Type B pancreatic cell (in vitro differentiated cells): ENCODE measurements at regions not wholly inside any gene's neighbourhood (a gene's known extent, or its start where the extent isn't known, plus 50 kb on each side); places are given as distances from the start of the nearest gene placed in this dataset.

Experiments
- DNase-seq: peaks from one replicate; pipeline ENCODE4 v3.0.0; 2021; ENCODE audit warnings: mixed read lengths; ENCODE audit not compliant: unreplicated experiment; ENCODE audit errors: extremely low spot score
- H3K27ac Mint-ChIP-seq: 2 replicates; pipeline ENCODE4 v1.8.0; 2021; ENCODE audit warnings: mild to moderate bottlenecking, mixed read lengths
- H3K27me3 Mint-ChIP-seq: 2 replicates; pipeline ENCODE4 v1.8.0; 2021; ENCODE audit warnings: mixed read lengths
- H3K36me3 Mint-ChIP-seq: 2 replicates; pipeline ENCODE4 v1.8.0; 2021; ENCODE audit warnings: mixed read lengths
- H3K4me1 Mint-ChIP-seq: one replicate; pipeline ENCODE4 v1.8.0; 2021; ENCODE audit warnings: mixed read lengths; ENCODE audit not compliant: unreplicated experiment
- H3K4me3 Mint-ChIP-seq: 2 replicates; pipeline ENCODE4 v1.8.0; 2021; ENCODE audit warnings: mild to moderate bottlenecking, mixed read lengths
- H3K9me3 Mint-ChIP-seq: 2 replicates; pipeline ENCODE4 v1.8.0; 2021; ENCODE audit warnings: mixed read lengths
- CTCF ChIP-seq: fragments of 200-600 bp; sonication (generic); conservative IDR thresholded peaks from 2 replicates; pipeline ENCODE4 v1.5.0; 2021; ENCODE audit warnings: antibody characterized with exemption, mild to moderate bottlenecking

- no peak overlapping the region for H3K27ac Mint-ChIP-seq
- H3K4me3 Mint-ChIP-seq = no peak overlapping the region
- no peaks in the 10 kb centered on the region for H3K9me3 Mint-ChIP-seq
- TF ChIP-seq CTCF = no peak
- no peak for DNase-seq
- H3K36me3 Mint-ChIP-seq = no peaks in the 10 kb centered on the region
- H3K27me3 Mint-ChIP-seq = peaks cover 26% of the 10 kb centered on the region
- no peaks in the 10 kb centered on the region for H3K4me1 Mint-ChIP-seq
Observed at GRCh38 chr9:79115176-79115575, 456.6 kb upstream of the TLE4 start.

GRCh38 chr9:79116041-79116440, 455.7 kb upstream of the TLE4 start:
- H3K36me3 Mint-ChIP-seq = no peaks in the 10 kb centered on the region
- H3K27ac Mint-ChIP-seq = no peak overlapping the region
- peaks cover 26% of the 10 kb centered on the region for H3K27me3 Mint-ChIP-seq
- no peak for TF ChIP-seq CTCF
- H3K4me3 Mint-ChIP-seq = no peak overlapping the region
- no peaks in the 10 kb centered on the region for H3K9me3 Mint-ChIP-seq
- no peaks in the 10 kb centered on the region for H3K4me1 Mint-ChIP-seq
- DNase-seq = no peak

- H3K4me3 Mint-ChIP-seq = no peak overlapping the region
- TF ChIP-seq CTCF = no peak
- H3K4me1 Mint-ChIP-seq = no peaks in the 10 kb centered on the region
- peaks cover 26% of the 10 kb centered on the region for H3K27me3 Mint-ChIP-seq
- no peaks in the 10 kb centered on the region for H3K36me3 Mint-ChIP-seq
- DNase-seq = no peak
- no peak overlapping the region for H3K27ac Mint-ChIP-seq
- H3K9me3 Mint-ChIP-seq = no peaks in the 10 kb centered on the region
Observed at GRCh38 chr9:79116709-79117108, 455.1 kb upstream of the TLE4 start.

- no peak for DNase-seq
- H3K4me1 Mint-ChIP-seq = no peaks in the 10 kb centered on the region
- H3K9me3 Mint-ChIP-seq = peaks cover 5% of the 10 kb centered on the region
- no peaks in the 10 kb centered on the region for H3K36me3 Mint-ChIP-seq
- H3K27ac Mint-ChIP-seq = no peak overlapping the region
- H3K27me3 Mint-ChIP-seq = peaks cover 19% of the 10 kb centered on the region
- H3K4me3 Mint-ChIP-seq = no peak overlapping the region
- TF ChIP-seq CTCF = no peak
Observed at GRCh38 chr9:79120533-79120932, 451.2 kb upstream of the TLE4 start.

GRCh38 chr9:79120941-79121340, 450.8 kb upstream of the TLE4 start:
- H3K27ac Mint-ChIP-seq = no peak overlapping the region
- peaks cover 5% of the 10 kb centered on the region for H3K9me3 Mint-ChIP-seq
- no peak for DNase-seq
- TF ChIP-seq CTCF = no peak
- no peaks in the 10 kb centered on the region for H3K36me3 Mint-ChIP-seq
- no peak overlapping the region for H3K4me3 Mint-ChIP-seq
- no peaks in the 10 kb centered on the region for H3K4me1 Mint-ChIP-seq
- H3K27me3 Mint-ChIP-seq = peaks cover 17% of the 10 kb centered on the region

GRCh38 chr9:79123415-79123814, 448.4 kb upstream of the TLE4 start:
- peaks cover 5% of the 10 kb centered on the region for H3K9me3 Mint-ChIP-seq
- no peaks in the 10 kb centered on the region for H3K36me3 Mint-ChIP-seq
- DNase-seq = no peak
- H3K4me3 Mint-ChIP-seq = no peak overlapping the region
- peaks cover 16% of the 10 kb centered on the region for H3K27me3 Mint-ChIP-seq
- H3K27ac Mint-ChIP-seq = no peak overlapping the region
- H3K4me1 Mint-ChIP-seq = no peaks in the 10 kb centered on the region
- no peak for TF ChIP-seq CTCF
